NOMO-1 treated with DMSO at 0.1 percent for 48 hours (cell line): ENCODE measurements at regions not wholly inside any gene's neighbourhood (a gene's known extent, or its start where the extent isn't known, plus 50 kb on each side); places are given as distances from the start of the nearest gene placed in this dataset.

Source experiments
- DNase-seq: peaks from one replicate; lab custom pipeline; 2025; ENCODE audit not compliant: unreplicated experiment; lab: John Stamatoyannopoulos, UW

DNA sequence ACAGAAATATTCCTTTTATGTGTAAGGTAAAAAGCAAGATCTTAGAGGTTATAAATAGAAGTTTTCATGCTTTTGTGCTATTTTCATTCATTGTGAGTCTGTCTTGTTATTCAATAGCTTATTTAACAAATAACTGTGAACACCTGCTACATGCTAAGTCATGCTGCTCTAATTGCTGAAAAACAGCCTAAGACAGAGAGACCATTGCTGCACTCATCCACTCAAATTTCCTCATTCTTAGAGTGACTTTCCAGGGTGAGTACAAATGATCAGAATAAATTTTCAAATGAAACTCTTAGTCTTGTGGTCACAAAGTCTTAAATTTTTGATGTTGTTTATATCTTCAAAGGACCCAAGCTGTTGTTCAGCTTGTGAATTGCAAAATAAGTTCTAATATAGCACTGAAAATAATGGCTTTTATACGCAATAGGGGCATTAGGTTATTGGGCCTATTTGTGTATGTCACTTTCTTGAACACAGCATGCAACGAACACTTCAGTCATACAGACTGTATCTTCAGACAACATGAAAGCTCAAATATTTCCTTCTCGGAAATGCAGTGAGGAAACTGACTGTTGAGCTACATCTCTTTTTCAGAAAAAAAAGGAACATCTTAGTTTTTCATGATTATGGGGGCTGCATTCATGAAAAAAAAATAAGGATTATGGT lies 247.9 kb upstream of the PCDH15 start:
- no peak for DNase-seq

DNA sequence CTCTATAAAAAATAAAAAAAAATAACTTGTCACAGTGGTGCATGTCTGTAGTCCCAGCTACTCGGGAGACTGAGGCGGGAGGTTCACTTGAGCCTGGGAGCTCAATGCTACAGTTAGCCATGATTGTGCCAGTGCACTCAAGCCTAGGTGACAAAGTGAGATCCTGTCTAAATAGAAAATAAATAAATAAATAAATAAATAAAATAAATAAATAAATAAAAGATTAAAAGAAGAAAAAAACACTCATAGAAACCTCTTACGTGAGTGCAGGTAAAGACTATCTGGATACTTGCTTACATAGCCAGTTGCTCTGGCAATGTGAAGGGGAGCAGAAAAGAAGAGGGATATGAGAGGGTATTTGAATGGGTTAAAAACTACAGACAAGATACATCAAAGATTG lies 242.5 kb upstream of the PCDH15 start:
- no peak for DNase-seq

DNA sequence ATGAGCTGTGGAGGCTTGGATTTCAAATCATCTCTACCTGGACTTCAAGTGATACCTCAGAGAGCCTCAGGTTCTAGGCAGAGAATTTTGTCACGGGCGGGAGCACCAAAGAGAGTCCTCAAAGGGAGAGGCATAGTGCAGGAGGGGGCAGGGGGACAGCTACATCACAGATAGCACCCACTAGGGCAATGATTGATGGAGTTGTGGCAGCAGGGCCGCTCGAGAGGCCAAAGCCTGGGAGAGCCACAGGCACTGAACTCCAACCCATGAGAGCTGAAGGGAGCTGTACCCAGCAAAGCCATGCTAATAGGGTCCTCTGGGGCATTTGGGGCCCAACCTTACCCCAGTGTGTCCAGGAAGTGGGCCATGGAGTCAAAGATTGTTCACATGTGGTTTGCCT lies 232.0 kb upstream of the PCDH15 start:
- no peak for DNase-seq

DNA sequence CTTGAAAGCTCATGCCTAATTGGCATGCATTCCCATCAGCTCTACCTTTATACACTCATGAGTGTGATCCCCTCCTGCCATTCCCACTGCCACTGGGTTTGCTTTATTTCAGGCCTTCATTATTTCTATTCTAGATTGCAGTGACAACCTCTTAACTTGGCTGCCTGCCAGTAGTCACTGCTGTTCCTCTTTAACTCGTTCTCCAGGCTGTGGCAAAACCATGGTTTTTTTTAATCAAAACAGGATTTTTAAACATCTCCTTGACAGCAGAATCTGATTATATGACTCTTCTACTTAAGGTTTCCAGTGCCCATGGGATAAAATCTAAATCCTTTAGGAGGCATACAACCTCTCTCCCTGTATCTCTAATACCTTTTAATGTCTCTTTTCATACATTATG lies 223.7 kb upstream of the PCDH15 start:
- no peak for DNase-seq

GRCh38 chr10:55019439-55019838 lies 218.4 kb upstream of the PCDH15 start:
- DNase-seq: no peak

GRCh38 chr10:55013318-55013717 lies 212.3 kb upstream of the PCDH15 start:
- no peak for DNase-seq

DNA sequence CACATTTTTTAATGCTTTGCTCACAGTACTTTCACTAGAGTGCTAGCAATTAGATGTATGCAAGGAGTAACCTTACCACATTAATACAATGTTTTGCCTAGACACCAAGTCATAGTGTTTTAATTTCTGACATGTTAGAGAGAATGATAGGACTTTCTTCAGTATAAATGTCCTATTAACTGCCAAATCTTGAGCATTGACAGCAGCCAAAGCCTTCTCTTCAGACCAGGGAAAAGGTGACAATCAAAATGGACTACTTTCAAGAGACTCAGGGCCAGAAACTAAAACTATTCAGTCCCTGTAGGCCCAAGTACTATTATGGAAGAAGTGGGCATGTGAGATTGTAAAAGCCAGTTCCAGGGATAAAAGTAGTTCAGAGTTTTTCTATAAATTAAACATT lies 201.4 kb upstream of the PCDH15 start:
- DNase-seq: no peak

- DNase-seq: no peak
Measured at GRCh38 chr10:55001422-55001821, 200.4 kb upstream of the PCDH15 start.

DNA sequence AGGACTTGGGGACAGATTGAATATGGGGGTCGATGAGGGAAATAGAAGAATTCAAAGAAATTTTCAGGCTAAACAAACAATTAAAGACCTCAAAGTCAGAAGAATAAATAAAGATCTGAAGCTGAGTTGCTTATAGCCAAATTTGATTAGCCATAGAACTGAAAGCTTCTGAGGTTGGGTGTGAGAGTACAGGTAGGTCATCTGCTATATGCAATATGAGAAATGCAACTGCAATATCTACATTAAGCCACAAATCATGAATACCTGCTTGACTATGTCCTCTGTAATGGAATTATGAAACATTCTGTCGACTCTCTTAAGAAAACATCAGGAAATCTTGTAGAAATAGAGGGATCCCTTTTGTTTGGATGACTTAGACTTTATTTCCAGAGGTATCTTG lies 192.1 kb upstream of the PCDH15 start:
- DNase-seq: no peak

DNA sequence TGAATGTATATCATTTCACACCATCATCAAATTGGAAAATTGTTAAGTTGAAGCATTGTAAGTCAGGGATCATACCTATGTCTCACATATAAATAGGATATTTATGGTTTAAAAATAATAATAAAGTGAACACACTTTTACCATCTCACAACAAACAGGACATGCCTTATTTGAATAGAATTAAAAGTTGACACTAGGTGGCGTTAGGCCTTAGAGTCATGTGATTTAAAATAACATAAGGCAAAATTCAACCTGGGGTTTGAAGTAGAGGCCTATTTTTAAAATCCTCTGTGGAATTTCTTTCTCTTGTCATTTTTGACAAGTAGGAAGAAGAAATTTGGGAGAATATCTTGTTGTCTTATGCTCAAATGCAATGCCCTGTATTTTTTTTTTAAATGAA lies 184.7 kb upstream of the PCDH15 start:
- no peak for DNase-seq

- DNase-seq: no peak
Measured at GRCh38 chr10:54983255-54983654, 182.2 kb upstream of the PCDH15 start.

DNA sequence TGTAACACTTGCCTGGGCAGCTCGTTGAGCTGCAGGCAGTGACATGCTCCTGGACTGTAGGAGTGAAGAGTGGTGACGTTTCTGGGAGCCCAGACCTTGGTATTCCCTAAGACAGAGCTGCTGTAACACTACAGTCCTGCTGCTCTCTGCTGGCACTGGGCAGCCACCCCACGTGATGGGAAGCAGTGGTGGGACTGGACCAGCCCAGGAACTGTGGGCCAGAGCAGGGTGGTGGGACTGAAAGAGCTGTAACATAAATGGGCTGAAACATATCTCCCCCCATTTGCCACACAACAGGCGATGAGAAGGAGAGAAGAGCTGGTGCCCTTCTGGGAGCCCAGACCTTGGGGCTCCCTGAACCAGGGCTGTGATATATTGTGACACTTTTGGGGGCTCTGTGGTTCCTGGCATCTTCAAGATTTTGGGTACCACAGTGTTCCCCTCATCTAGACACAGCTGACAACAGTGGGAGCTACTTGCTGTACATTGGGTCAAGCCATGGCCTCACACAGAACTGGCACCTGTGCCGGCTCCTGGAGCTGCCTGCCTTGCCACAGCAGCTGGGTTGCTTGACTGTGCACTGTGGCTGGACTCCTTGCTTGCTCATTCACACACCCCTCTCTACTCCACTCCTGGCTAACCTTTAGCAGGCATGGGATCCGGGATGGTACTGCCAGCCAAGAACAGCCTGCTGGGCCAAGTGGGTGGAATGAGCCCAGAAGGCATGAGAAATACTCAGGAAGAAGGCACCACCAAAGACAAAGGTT lies 161.3 kb upstream of the PCDH15 start:
- DNase-seq: no peak

DNA sequence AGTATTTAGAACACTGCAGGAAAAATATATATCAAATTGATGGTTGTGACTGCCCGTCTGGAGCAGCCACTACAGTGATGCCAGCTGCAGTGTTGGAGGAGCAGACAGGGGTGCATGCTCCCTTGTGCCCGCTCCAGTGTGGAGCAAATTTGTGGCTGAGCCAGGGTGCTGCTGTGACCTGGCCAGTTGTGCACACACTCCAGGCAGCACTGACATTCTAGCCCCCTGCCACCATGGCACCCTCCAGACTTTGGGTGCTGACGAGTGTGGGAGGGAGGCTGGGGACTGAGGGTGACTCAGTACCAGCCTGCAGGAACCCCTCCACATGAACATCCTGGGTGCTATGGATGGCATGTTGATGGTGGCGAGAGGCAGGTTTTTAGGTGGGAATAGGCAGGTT lies 160.0 kb upstream of the PCDH15 start:
- DNase-seq: no peak

DNA sequence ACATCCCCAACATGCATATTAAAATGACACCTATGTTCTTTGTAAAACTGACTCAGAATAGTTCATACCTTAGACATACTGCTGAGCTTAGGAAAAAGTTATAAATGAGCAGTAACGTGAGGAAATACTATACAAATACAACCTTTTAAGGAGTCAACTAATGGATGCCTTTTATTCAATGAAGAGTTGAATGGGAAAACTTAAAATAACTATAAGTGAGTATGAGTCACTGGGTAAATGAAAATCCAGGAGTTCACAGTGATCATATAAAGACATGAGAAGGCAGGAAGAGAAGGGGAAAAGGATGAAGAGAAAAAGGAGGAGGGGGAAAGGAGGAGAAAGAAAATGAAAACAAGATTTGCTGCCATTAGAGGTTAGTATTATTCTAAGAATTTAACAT lies 157.8 kb upstream of the PCDH15 start:
- no peak for DNase-seq

DNA sequence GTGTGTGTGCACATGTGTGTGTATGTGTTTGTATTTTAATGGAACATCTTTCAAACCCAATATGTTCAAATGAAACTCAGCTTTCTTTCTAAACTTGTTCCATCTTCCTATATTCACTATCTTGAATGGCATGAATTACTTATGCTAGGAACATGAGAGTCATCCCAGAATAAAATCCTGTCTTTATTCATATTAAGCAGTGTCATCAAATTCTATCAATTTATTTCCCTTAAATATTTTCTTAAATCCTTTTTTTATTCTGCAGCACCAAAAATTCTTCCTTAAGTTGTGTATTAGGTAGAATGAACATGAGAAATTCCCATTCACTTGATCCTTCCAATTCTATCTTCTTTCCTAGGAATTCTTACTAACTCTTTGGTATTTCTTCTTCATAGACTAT lies 146.6 kb upstream of the PCDH15 start:
- DNase-seq: no peak

DNA sequence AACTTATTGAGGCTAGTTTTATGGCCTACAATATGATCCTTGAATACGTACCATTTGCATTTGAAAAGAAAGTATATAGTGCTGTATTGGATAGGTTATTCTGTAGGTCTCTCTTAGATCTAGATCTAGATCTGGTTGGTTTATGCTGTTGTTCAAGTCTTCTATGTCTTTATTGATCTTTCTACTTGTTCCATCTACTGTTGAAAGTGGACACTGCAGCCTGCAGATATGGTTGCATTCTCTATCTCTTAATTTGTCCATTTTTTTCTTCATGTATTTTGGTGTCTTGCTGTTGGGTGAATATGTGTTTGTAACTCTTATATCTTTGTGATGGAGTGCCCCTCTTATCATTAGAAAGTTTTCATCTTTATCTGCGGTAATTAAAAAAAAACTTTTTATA lies 139.4 kb upstream of the PCDH15 start:
- no peak for DNase-seq

DNA sequence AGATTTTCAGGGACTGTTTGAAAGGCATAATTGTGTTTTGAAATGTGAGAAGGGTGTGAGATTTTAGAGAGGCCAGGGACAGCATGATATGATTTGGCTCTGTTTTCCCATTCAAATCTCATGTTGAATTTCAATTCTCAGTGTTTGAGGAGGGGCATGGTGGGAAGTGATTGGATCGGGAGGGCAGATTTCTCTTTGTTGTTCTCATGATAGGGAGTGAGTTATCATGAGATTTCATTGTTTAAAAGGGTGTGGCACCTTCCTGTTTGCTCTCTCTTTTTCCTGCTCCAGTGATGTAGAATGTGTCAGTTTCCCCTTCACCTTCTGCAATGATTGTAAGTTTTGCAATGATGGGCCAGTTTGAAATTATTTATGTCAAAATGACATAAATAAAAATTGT lies 113.0 kb upstream of the PCDH15 start:
- no peak for DNase-seq

- DNase-seq: no peak
Measured at GRCh38 chr10:54909165-54909564, 108.1 kb upstream of the PCDH15 start.

GRCh38 chr10:54908019-54908418 lies 107.0 kb upstream of the PCDH15 start:
- DNase-seq: no peak

DNA sequence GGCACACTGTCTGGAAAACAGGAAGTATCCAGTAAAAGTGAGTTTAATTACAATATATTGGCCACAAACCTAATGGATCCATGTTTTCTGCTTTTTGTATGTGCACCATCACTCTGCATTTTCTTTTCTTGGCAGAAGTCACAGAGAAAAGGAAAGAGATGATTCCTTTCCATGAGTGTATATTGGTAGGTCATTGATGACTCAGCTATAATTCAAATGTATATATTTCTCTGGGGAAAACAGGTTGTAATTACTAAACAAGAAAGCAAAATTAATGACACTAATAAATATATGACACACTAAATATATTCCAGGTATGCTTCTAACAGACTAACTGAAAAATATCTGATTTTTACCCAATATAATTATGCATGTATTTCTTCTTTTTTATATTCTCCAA lies 105.9 kb upstream of the PCDH15 start:
- DNase-seq: no peak

- no peak for DNase-seq
Measured at GRCh38 chr10:54905578-54906192, 104.7 kb upstream of the PCDH15 start.

DNA sequence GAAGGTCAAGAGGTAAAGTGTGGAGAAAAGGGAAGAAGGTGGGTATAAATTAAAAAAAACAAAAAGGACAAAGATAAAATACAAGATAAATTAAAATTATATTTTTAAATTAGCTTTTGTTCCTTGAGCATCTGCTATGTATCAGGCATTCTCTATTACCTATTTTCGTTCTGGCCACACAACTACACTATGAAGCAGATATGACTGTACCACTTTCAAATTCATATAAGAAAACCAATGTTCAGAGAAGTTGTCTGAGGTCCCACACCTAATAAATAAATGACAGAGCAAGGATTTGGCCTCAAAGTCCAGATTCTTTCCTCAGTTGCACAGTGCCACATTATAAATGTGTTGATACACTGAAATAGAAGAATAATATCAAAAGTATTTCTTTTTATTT lies 103.8 kb upstream of the PCDH15 start:
- no peak for DNase-seq
